ENCODE measurements at regions not wholly inside any gene's neighbourhood (a gene's known extent, or its start where the extent isn't known, plus 50 kb on each side); places are given as distances from the start of the nearest gene placed in this dataset.

GRCh38 chr14:56044196-56044595, 74.0 kb upstream of the PELI2 start:
- DNase-seq (ENCODE audit: low read depth): peak; percentile 37
- no peak for TF ChIP-seq CTCF (conservative IDR thresholded peaks at IDR 0.05; ENCODE audit: low read depth, low read length)
- H3K4me3 ChIP-seq (ENCODE audit: low read depth, low read length): no peak overlapping the region

- no peak for DNase-seq (ENCODE audit: low read depth)
- no peak for TF ChIP-seq CTCF (conservative IDR thresholded peaks at IDR 0.05; ENCODE audit: low read depth, low read length)
- H3K4me3 ChIP-seq (ENCODE audit: low read depth, low read length): no peak overlapping the region
Observed at GRCh38 chr14:56046546-56046945, 71.7 kb upstream of the PELI2 start.

- TF ChIP-seq CTCF (conservative IDR thresholded peaks at IDR 0.05; ENCODE audit: low read depth, low read length): no peak
- DNase-seq (ENCODE audit: low read depth): no peak
Observed at GRCh38 chr14:56046996-56047395, 71.2 kb upstream of the PELI2 start.

GRCh38 chr14:56049536-56049935, 68.7 kb upstream of the PELI2 start:
- no peak overlapping the region for H3K4me3 ChIP-seq (ENCODE audit: low read depth, low read length)
- TF ChIP-seq CTCF (conservative IDR thresholded peaks at IDR 0.05; ENCODE audit: low read depth, low read length): no peak
- no peak for DNase-seq (ENCODE audit: low read depth)

More at GRCh38 chr14:56046996-56047395, 71.2 kb upstream of the PELI2 start:
- H3K4me3 ChIP-seq (ENCODE audit: low read depth, low read length): no peak overlapping the region

- H3K4me3 ChIP-seq (ENCODE audit: low read depth, low read length): no peak overlapping the region
- no peak for TF ChIP-seq CTCF (conservative IDR thresholded peaks at IDR 0.05; ENCODE audit: low read depth, low read length)
- DNase-seq (ENCODE audit: low read depth): no peak
Observed at GRCh38 chr14:56055511-56055910, 62.7 kb upstream of the PELI2 start.

- H3K4me3 ChIP-seq (ENCODE audit: low read depth, low read length): no peak overlapping the region
- no peak for TF ChIP-seq CTCF (conservative IDR thresholded peaks at IDR 0.05; ENCODE audit: low read depth, low read length)
- no peak for DNase-seq (ENCODE audit: low read depth)
Observed at GRCh38 chr14:56056031-56056430, 62.2 kb upstream of the PELI2 start.

- TF ChIP-seq CTCF (conservative IDR thresholded peaks at IDR 0.05; ENCODE audit: low read depth, low read length): no peak
- H3K4me3 ChIP-seq (ENCODE audit: low read depth, low read length): no peak overlapping the region
- no peak for DNase-seq (ENCODE audit: low read depth)
Observed at GRCh38 chr14:56057071-56057741, 61.0 kb upstream of the PELI2 start.

All from epithelial cell of proximal tubule (primary cell).